Activated naive CD4-positive, alpha-beta T cell treated with Interleukin-2 at 50 U/mL for 16 hours (primary cell): ENCODE measurements at regions not wholly inside any gene's neighbourhood (a gene's known extent, or its start where the extent isn't known, plus 50 kb on each side); places are given as distances from the start of the nearest gene placed in this dataset.
"Not testable (repeated sequence)": the region's sequence is repeated elsewhere in the genome, so short reads cannot be mapped to it uniquely, and the experiment has no call there.

Source experiments
- DNase-seq: peaks from one replicate; pipeline ENCODE4 v3.0.0-alpha.2; 2020

GRCh38 chr7:142698429-142698828 lies 50.8 kb upstream of the PRSS1 start:
- no peak for DNase-seq

GRCh38 chr7:142697270-142697669 lies 52.0 kb upstream of the PRSS1 start:
- no peak for DNase-seq

GRCh38 chr7:142696456-142697179 lies 52.7 kb upstream of the PRSS1 start:
- no peak for DNase-seq

GRCh38 chr7:142693911-142694310 lies 55.4 kb upstream of the PRSS1 start:
- no peak for DNase-seq

- no peak for DNase-seq
Measured at GRCh38 chr7:142690554-142691182, 58.6 kb upstream of the PRSS1 start.

- DNase-seq, result no peak
Measured at GRCh38 chr7:142689439-142690120, 59.7 kb upstream of the PRSS1 start.

- no peak for DNase-seq
Measured at GRCh38 chr7:142685877-142686508, 63.3 kb upstream of the PRSS1 start.

- no peak for DNase-seq
Measured at GRCh38 chr7:142681314-142682092, 67.8 kb upstream of the PRSS1 start.

GRCh38 chr7:142671506-142671905 lies 77.8 kb upstream of the PRSS1 start:
- DNase-seq, result no peak

GRCh38 chr7:142670511-142670910 lies 78.8 kb upstream of the PRSS1 start:
- DNase-seq, result no peak

GRCh38 chr7:142669074-142669654 lies 80.1 kb upstream of the PRSS1 start:
- no peak for DNase-seq

GRCh38 chr7:142668495-142668894 lies 80.8 kb upstream of the PRSS1 start:
- no peak for DNase-seq

- no peak for DNase-seq
Measured at GRCh38 chr7:142657376-142657775, 91.9 kb upstream of the PRSS1 start.

GRCh38 chr7:142654398-142654797 lies 94.9 kb upstream of the PRSS1 start:
- no peak for DNase-seq

GRCh38 chr7:142647749-142648148 lies 101.5 kb upstream of the PRSS1 start:
- no peak for DNase-seq

- no peak for DNase-seq
Measured at GRCh38 chr7:142646386-142647140, 102.7 kb upstream of the PRSS1 start.

GRCh38 chr7:142645777-142646176 lies 103.5 kb upstream of the PRSS1 start:
- DNase-seq, result no peak

- DNase-seq, result no peak
Measured at GRCh38 chr7:142642316-142642715, 107.0 kb upstream of the PRSS1 start.

GRCh38 chr7:142641252-142641651 lies 108.0 kb upstream of the PRSS1 start:
- DNase-seq, result not testable (repeated sequence)

- no peak for DNase-seq
Measured at GRCh38 chr7:142638581-142638980, 110.7 kb upstream of the PRSS1 start.

- no peak for DNase-seq
Measured at GRCh38 chr7:142637240-142637639, 112.0 kb upstream of the PRSS1 start.

- DNase-seq, result peak; percentile 30
Measured at GRCh38 chr7:142636751-142637150, 112.5 kb upstream of the PRSS1 start.
